Neural progenitor cell (in vitro differentiated cells): ENCODE measurements at regions not wholly inside any gene's neighbourhood (a gene's known extent, or its start where the extent isn't known, plus 50 kb on each side); places are given as distances from the start of the nearest gene placed in this dataset.

Experiments
- CTCF ChIP-seq: fragments of 200-600 bp; sonication (generic); IDR thresholded peaks from 2 replicates; pipeline ENCODE4 v1.5.1; 2017; ENCODE audit warnings: antibody characterized with exemption, mild to moderate bottlenecking
- EZH2phosphoT487 ChIP-seq: fragments of 200-600 bp; sonication (generic); IDR thresholded peaks from 2 replicates; pipeline ENCODE4 v1.6.1; 2017; ENCODE audit warnings: antibody characterized with exemption

DNA sequence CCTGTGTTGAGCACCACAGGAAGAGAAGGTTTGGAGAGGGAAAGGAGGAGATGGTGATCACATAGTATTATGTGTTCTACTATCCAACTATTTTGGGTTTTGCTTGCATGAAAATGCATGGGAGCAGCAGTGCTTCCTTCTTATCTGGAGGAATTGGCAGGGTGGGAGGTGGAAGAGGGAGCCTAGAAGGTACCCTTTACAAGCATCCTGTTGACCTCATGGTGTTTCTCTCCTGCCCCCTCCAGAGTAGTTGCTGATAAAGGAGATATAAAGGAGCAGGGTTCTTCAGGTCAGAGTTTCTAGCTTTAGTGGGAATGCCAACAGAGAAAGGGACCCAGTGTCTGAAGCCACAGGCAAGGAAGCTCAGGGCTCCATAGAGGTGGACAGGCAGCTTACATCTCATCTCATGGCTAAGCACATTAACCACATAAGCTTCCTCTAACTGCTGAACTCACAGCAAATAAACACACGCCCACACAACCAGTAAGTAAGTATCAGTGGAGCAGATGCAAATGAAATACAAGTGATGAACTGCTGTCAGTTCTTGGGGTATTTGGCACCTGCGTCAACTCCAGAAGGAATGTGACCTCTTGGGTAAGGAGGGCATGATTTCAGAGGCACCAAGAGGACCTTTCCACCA, 174.2 kb upstream of the SLC38A2 start:
- TF ChIP-seq EZH2phosphoT487, result no peak
- no peak for TF ChIP-seq CTCF
